ENCODE measurements at regions not wholly inside any gene's neighbourhood (a gene's known extent, or its start where the extent isn't known, plus 50 kb on each side); places are given as distances from the start of the nearest gene placed in this dataset.

- TF ChIP-seq L3MBTL2 (conservative IDR thresholded peaks at IDR 0.05), result no peak
- TF ChIP-seq LEF1 (IDR thresholded peaks at IDR 0.05; ENCODE audit: borderline replicate concordance), result no peak
- TF ChIP-seq ZNF384 (IDR thresholded peaks at IDR 0.05), result no peak
- no peak for TF ChIP-seq FOXM1 (IDR thresholded peaks at IDR 0.05; ENCODE audit: borderline replicate concordance)
- no peak for TF ChIP-seq SUZ12 (IDR thresholded peaks at IDR 0.05)
- no peak for TF ChIP-seq BHLHE40 (IDR thresholded peaks at IDR 0.05; ENCODE audit: borderline replicate concordance)
- TF ChIP-seq FOXK2 (IDR thresholded peaks at IDR 0.05), result no peak
- no peak for TF ChIP-seq ARNT (IDR thresholded peaks at IDR 0.05)
- TF ChIP-seq HDGF (IDR thresholded peaks at IDR 0.05; ENCODE audit: borderline replicate concordance), result no peak
- TF ChIP-seq SP1 (IDR thresholded peaks at IDR 0.05), result no peak
These were observed 1076.8 kb downstream of the TUSC7 start for GRCh38 chr3:117786349-117786748.
